ENCODE measurements at regions not wholly inside any gene's neighbourhood (a gene's known extent, or its start where the extent isn't known, plus 50 kb on each side); places are given as distances from the start of the nearest gene placed in this dataset.

DNA sequence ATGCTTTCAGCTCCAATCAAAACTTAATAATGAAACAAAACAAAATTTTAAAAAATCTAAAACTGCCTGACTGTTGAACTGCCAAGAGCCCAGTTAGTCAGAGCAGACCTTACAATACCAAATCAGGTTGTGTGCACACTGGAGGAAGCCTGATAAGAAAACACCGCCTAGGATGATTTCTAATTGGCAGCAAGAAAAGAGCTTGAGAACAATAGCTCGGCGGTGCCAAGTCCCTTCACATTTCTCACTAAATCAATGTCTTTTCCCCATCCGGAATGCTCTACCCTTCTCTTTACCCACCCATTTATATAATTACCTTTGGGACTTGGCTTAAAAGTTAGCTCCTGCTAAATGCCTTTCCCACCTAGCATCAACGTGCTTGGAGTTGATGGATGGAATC, 256.7 kb downstream of the C12orf75 start:
- no peak for TF ChIP-seq CTCF (IDR thresholded peaks at IDR 0.05)
- no peak for TF ChIP-seq POLR2AphosphoS5 (IDR thresholded peaks at IDR 0.05)

Data from upper lobe of left lung (tissue), 4 donors.